C4-2B (cell line): ENCODE measurements at regions not wholly inside any gene's neighbourhood (a gene's known extent, or its start where the extent isn't known, plus 50 kb on each side); places are given as distances from the start of the nearest gene placed in this dataset.

Source experiments
- CTCF ChIP-seq: fragments of 450-650 bp; conservative IDR thresholded peaks from 2 replicates; pipeline ENCODE4 v1.5.1; 2017; ENCODE audit warnings: mild to moderate bottlenecking
- ZFX ChIP-seq: fragments of 450-650 bp; IDR thresholded peaks from 2 replicates; pipeline ENCODE4 v1.6.1; 2017

GRCh38 chr3:127485396-127486170 is 105.0 kb downstream of the TPRA1 start:
- TF ChIP-seq CTCF (no peak), ZFX (no peak)
